A673 (cell line): ENCODE measurements at regions not wholly inside any gene's neighbourhood (a gene's known extent, or its start where the extent isn't known, plus 50 kb on each side); places are given as distances from the start of the nearest gene placed in this dataset.

ENCODE experiments used
- BruUV-seq: library from RNA; stranded (reverse); fragments of 400-500 nt; replicated peaks from 2 replicates; lab custom pipeline; 2021; lab: Mats Ljungman, UMichigan
- CTCF ChIA-PET: fragments of 300-600 bp; sonication (Branson Sonifier 250); formaldehyde crosslinking; loops from one replicate; lab custom pipeline; 2022; ENCODE audit warnings: antibody characterized with exemption; lab: Charles Lee
- POLR2A ChIA-PET: fragments of 300-600 bp; sonication (Branson Sonifier 250); formaldehyde crosslinking; loops from one replicate; lab custom pipeline; 2022; ENCODE audit warnings: antibody characterized with exemption; ENCODE audit not compliant: low non-redundant PET; lab: Charles Lee
- DNase-seq: peaks from one replicate; pipeline ENCODE4 v3.0.0-alpha.2; 2015; ENCODE audit warnings: low spot score
- H3K27ac ChIP-seq: fragments of 200-600 bp; sonication (generic); 2 replicates; pipeline ENCODE4 v1.5.1; 2016; ENCODE audit warnings: mixed run types, low read depth, mild to moderate bottlenecking, mixed read lengths, antibody characterized with exemption, low read length; ENCODE audit not compliant: poor library complexity, severe bottlenecking
- H3K27me3 ChIP-seq: fragments of 200-600 bp; sonication (generic); replicated peaks from 2 replicates; pipeline ENCODE4 v1.6.1; 2017; ENCODE audit warnings: mixed run types, low read depth, mild to moderate bottlenecking, mixed read lengths, antibody characterized with exemption, low read length; ENCODE audit not compliant: insufficient read depth, poor library complexity
- H3K36me3 ChIP-seq: fragments of 200-600 bp; sonication (generic); 2 replicates; pipeline ENCODE4 v1.6.1; 2016; ENCODE audit warnings: mixed run types, mild to moderate bottlenecking, mixed read lengths, antibody characterized with exemption, low read length; ENCODE audit not compliant: insufficient read depth, poor library complexity, severe bottlenecking
- H3K4me1 ChIP-seq: fragments of 200-600 bp; sonication (generic); 2 replicates; pipeline ENCODE4 v1.6.1; 2017; ENCODE audit warnings: mixed run types, mild to moderate bottlenecking, mixed read lengths, antibody characterized with exemption, low read length; ENCODE audit not compliant: insufficient read depth, poor library complexity, severe bottlenecking
- H3K4me3 ChIP-seq: fragments of 200-600 bp; sonication (generic); 2 replicates; pipeline ENCODE4 v1.5.1; 2016; ENCODE audit warnings: low read depth, mixed run types, mild to moderate bottlenecking, mixed read lengths, low read length; ENCODE audit not compliant: poor library complexity, severe bottlenecking
- H3K9me3 ChIP-seq: fragments of 200-600 bp; sonication (generic); 2 replicates; pipeline ENCODE4 v1.6.1; 2016; ENCODE audit warnings: mixed run types, low read depth, mild to moderate bottlenecking, mixed read lengths, antibody characterized with exemption, low read length; ENCODE audit not compliant: poor library complexity, severe bottlenecking
- CTCF ChIP-seq: fragments of 300-800, 200-600 bp; sonication (generic); conservative IDR thresholded peaks from 2 replicates; pipeline ENCODE4 v1.5.1; 2017; ENCODE audit warnings: low read depth, mild to moderate bottlenecking, antibody characterized with exemption, low read length, moderate library complexity, mixed read lengths
- EZH2 ChIP-seq: fragments of 200-600 bp; sonication (generic); IDR thresholded peaks from 2 replicates; pipeline ENCODE4 v1.6.1; 2017; ENCODE audit warnings: borderline replicate concordance, low read depth, mild to moderate bottlenecking, mixed read lengths, antibody characterized with exemption, low read length; ENCODE audit not compliant: poor library complexity, severe bottlenecking
- intact Hi-C: fragments of 100-400 bp; cut with micrococcal nuclease; formaldehyde crosslinking; loops from one replicate; pipeline ENCODE4 v1.10.0; 2022; ENCODE audit not compliant: unreplicated experiment

DNA sequence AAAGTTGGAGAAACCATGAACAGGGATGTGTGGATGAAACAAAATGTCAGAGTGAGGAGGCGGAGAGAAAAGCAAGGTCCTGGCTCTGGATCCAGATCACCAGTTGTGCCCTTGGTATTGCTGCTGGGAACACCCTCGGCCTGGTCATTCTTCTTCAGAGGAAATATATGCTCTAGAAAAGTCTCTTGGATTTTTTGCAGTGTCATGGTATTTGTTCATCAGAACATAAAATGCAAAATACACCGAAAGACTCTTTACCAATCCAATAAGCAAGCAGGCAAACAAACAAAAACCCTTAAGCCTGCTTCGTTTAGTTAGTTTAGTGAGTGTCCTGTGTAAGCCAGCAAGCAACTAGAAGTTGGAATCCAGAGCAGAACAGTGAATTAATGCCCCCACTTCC lies 88.7 kb upstream of the CDH6 start:
- CTCF ChIA-PET = no interaction called here
- no peak overlapping the region for H3K4me3 ChIP-seq
- H3K4me1 ChIP-seq = peaks cover 12% of the 10 kb centered on the region
- H3K27ac ChIP-seq = no peak overlapping the region
- H3K27me3 ChIP-seq = no peaks in the 10 kb centered on the region
- POLR2A ChIA-PET = no interaction called here
- H3K36me3 ChIP-seq = no peaks in the 10 kb centered on the region
- BruUV-seq = no TSS peak
- no peaks in the 10 kb centered on the region for H3K9me3 ChIP-seq
- TF ChIP-seq CTCF (no peak), EZH2 (no peak)
- no peak for DNase-seq
- intact Hi-C loops = no loop called here

DNA sequence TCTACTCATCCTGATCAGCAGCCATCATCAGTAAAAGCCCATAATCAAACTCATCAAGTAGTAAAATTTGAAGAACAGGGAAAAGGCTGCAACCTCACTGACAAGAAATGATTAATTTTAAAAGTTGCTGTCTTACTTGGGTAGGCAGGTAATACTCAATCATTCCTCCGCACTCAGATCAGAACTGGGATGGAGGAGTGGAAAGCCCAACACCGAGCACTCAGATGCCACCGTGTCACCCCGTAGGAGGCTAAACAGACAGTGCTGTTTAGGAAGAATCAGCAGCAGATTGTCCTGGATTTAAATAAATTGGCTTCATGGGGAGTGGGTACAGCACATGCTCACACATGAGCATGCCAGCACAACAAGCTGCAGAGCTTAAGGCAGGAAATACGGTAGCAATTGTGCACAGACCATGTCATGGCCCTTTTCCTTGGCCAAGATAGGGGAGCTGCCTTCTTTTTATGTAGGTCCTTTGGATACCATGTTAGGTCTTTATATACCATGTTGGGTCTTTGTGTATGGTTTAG lies 92.6 kb upstream of the CDH6 start:
- no peak overlapping the region for H3K27ac ChIP-seq
- DNase-seq = no peak
- H3K36me3 ChIP-seq = no peaks in the 10 kb centered on the region
- no peaks in the 10 kb centered on the region for H3K4me1 ChIP-seq
- POLR2A ChIA-PET = no interaction called here
- intact Hi-C loops = no loop called here
- TF ChIP-seq CTCF (no peak), EZH2 (no peak)
- CTCF ChIA-PET = no interaction called here
- no peaks in the 10 kb centered on the region for H3K27me3 ChIP-seq
- H3K4me3 ChIP-seq = no peak overlapping the region
- H3K9me3 ChIP-seq = no peaks in the 10 kb centered on the region
- no TSS peak for BruUV-seq

DNA sequence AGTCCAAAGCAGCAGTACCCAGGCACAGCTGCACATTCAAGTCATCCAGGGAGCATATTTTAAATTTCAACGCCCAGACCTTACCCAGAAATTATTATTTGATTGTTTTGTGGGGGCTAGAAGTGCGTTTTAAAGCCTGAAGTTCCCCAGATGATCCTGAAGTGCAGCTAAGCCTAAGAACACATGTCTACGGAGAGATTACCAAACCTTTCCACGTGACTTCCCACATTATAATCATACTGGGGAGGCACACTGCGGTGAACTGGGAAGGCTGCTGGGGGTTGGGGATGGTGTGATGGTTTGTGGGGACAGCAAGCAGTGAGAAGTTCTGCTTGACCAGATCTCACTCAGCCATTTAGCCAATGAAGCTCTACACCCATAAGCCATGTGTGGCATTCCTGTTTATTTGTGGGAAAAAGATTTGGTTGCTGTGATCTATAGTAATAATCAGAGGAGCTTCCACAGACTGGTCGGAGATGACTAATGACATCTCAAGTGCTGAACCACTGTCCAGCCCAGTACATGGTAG lies 93.4 kb upstream of the CDH6 start:
- POLR2A ChIA-PET = no interaction called here
- TF ChIP-seq CTCF (no peak), EZH2 (no peak)
- no peak for DNase-seq
- Histone ChIP-seq H3K36me3 (no peaks in the 10 kb centered on the region), H3K4me3 (no peak overlapping the region), H3K27me3 (no peaks in the 10 kb centered on the region), H3K27ac (no peak overlapping the region), H3K9me3 (no peaks in the 10 kb centered on the region), H3K4me1 (no peaks in the 10 kb centered on the region)
- CTCF ChIA-PET = no interaction called here
- intact Hi-C loops = no loop called here
- BruUV-seq = no TSS peak
